Motor neuron (in vitro differentiated cells): ENCODE measurements at regions not wholly inside any gene's neighbourhood (a gene's known extent, or its start where the extent isn't known, plus 50 kb on each side); places are given as distances from the start of the nearest gene placed in this dataset.

Experiments
- ATAC-seq, 8 experiments: fragments of 200-7000 bp; cut with Tn5 transposase; replicated peaks in 6 of 8; 2 replicates each; pipeline ENCODE4 v1.8.0; 2021; ENCODE audit warnings: mild to moderate bottlenecking in 8 of 8, moderate library complexity in 8 of 8
- H3K27ac ChIP-seq, 2 donors: fragments of 250-450 bp; sonication (Bioruptor Pico); 2 replicates each; pipeline ENCODE4 v1.9.0; 2021; ENCODE audit warnings: antibody characterized with exemption in 2 of 2, mild to moderate bottlenecking in 2 of 2, moderate library complexity in 1 of 2
- H3K4me1 ChIP-seq, 2 donors: fragments of 250-450 bp; sonication (Bioruptor Pico); replicated peaks in 1 of 2; 2 replicates each; pipeline ENCODE4 v1.6.1; 2021; ENCODE audit warnings: antibody characterized with exemption in 2 of 2, mild to moderate bottlenecking in 2 of 2, moderate library complexity in 1 of 2
- H3K4me3 ChIP-seq, 5 donors: fragments of 250-450 bp; sonication (Bioruptor Pico); 2 replicates each; pipeline ENCODE4 v1.9.0; 2021; ENCODE audit warnings: antibody characterized with exemption in 5 of 5, mild to moderate bottlenecking in 5 of 5, moderate library complexity in 4 of 5
- WGBS, 10 experiments: fragments of 450-650 bp; shearing (Covaris generic); methylation state at CpG; one replicate each; pipeline ENCODE4 v1.0.0; 2022; 5-methylcytosine and 5-hydroxymethylcytosine counted together
- in situ Hi-C, 9 experiments: fragments of 400-800 bp; cut with MboI; loops; one replicate each; pipeline ENCODE4 v1.15.0; 2021; ENCODE audit warnings: low sequenced_read_pairs in 9 of 9, low pct_unique_long_range_greater_than_20kb in 2 of 9; ENCODE audit not compliant: unreplicated experiment in 9 of 9

GRCh38 chr12:115708801-115709200 is 568.7 kb downstream of the MED13L start:
- Histone ChIP-seq H3K27ac (no peak overlapping the region), H3K4me3 (no peak overlapping the region), H3K4me1 (no peaks in the 10 kb centered on the region)
- ATAC-seq, result no peak
- 50 to 100% (median 74%) methylated on average over 1 to 2 of the region's 2 CpGs; no CpG with 5 or more reads in 4 of the 10 experiments for WGBS, 10 experiments
- in situ Hi-C loops, result no loop called here

DNA sequence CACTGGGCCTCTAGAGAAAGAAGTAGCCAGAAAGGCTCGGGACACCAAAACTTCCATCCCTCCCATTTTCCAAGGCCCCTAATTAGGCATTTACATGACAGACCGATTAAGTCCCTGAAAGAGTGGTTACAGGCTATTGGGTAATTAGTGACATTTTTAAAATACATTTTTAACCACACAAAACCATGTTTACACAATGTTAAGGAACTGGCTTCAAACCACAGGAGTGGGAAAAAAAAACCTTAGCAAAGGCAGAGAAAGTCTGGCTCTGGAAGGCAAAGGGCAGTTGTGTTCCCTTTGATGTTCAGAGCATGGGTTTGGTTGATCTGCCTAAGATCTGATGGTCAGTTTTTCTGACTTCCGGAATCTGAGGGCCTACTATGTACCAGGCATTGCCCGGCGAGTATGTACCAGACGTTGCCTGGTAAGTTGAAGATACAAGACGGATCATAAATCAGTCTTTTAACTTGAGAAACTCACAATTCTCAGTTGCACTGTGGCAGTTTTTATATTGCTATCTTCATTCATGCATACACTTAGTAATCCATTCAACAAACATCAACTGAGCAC is 576.5 kb downstream of the MED13L start:
- in situ Hi-C loops, result no loop called here
- H3K4me3 ChIP-seq, result no peak overlapping the region
- peaks cover 0 to 8% of the 10 kb centered on the region in 2 donors for H3K4me1 ChIP-seq
- no peak overlapping the region for H3K27ac ChIP-seq
- no peak for ATAC-seq
- 0 to 79% (median 62%) methylated on average over 4 to 7 of the region's 7 CpGs; no CpG with 5 or more reads in 2 of the 10 experiments for WGBS, 10 experiments

DNA sequence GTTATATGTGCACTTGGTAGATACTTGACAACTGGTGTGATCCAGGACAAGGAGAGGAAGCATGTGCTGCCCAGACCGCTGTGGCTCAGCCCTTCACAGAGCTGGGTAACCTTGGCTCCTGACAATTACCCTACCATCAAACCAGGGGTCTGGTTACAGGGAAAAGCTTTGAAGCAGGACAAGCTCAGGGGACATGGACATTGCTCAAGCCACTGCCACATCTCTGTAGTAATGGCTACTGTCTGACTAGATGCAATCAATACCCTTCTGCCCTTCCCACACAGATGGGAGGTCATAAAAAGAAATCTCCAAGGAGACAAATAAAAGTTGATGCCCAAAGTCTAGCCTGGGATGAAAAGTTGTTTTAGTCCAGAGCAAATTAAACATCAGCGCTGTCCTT is 577.4 kb downstream of the MED13L start:
- in situ Hi-C loops, result no loop called here
- peaks cover 0 to 8% of the 10 kb centered on the region in 2 donors for H3K4me1 ChIP-seq
- no peak overlapping the region for H3K27ac ChIP-seq
- 44 to 100% (median 90%) methylated on average over 1 to 2 of the region's 2 CpGs; no CpG with 5 or more reads in 2 of the 10 experiments for WGBS, 10 experiments
- no peak overlapping the region for H3K4me3 ChIP-seq
- no peak for ATAC-seq

GRCh38 chr12:115698257-115698656 is 579.2 kb downstream of the MED13L start:
- H3K27ac ChIP-seq, result no peak overlapping the region
- 30 to 100% (median 84%) methylated on average over 1 to 3 of the region's 3 CpGs; no CpG with 5 or more reads in 2 of the 10 experiments for WGBS, 10 experiments
- no peak for ATAC-seq
- peaks cover 0 to 8% of the 10 kb centered on the region in 2 donors for H3K4me1 ChIP-seq
- H3K4me3 ChIP-seq, result no peak overlapping the region
- in situ Hi-C loops, result no loop called here

- in situ Hi-C loops, result no loop called here
- WGBS, 10 experiments, result 0 to 40% (median 24%) methylated on average over 1 to 5 of the region's 5 CpGs
- Histone ChIP-seq H3K4me1 (peaks cover 0 to 8% of the 10 kb centered on the region in 2 donors), H3K4me3 (no peak overlapping the region), H3K27ac (no peak overlapping the region)
- ATAC-seq, result peak in 4 of 8 experiments; percentile 30 to 76 (median 69)
Observed at GRCh38 chr12:115697340-115697739, 580.2 kb downstream of the MED13L start.

DNA sequence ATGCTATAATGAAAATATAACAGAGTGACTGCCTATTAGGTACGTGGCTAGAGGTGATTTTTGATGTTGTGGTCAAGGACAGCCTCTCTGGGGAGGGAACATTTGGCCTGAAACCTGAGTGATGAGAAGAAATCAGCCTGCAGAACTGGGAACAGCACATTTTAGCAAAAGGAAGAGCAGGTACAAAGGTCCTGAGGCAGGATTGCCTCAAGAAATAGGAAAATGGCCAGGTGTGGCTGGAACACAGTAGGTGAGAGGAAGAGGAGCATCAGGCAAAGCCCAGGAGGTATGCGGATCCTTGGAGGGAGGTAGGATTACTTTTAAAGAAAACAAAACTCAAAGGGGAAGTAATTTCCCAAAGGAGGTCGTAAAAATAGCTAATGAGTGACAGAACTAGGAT is 582.9 kb downstream of the MED13L start:
- WGBS, 10 experiments, result 10 to 83% (median 70%) methylated on average over 1 to 3 of the region's 3 CpGs; no CpG with 5 or more reads in 2 of the 10 experiments

GRCh38 chr12:115693970-115694369 is 583.5 kb downstream of the MED13L start:
- Histone ChIP-seq H3K27ac (no peak overlapping the region), H3K4me3 (no peak overlapping the region), H3K4me1 (peaks cover 0 to 8% of the 10 kb centered on the region in 2 donors)
- in situ Hi-C loops, result no loop called here
- ATAC-seq, result no peak

More for the DNA sequence above, 582.9 kb downstream of the MED13L start:
- ATAC-seq, result no peak
- H3K4me3 ChIP-seq, result no peak overlapping the region
- in situ Hi-C loops, result no loop called here
- H3K27ac ChIP-seq, result no peak overlapping the region
- peaks cover 0 to 8% of the 10 kb centered on the region in 2 donors for H3K4me1 ChIP-seq

DNA sequence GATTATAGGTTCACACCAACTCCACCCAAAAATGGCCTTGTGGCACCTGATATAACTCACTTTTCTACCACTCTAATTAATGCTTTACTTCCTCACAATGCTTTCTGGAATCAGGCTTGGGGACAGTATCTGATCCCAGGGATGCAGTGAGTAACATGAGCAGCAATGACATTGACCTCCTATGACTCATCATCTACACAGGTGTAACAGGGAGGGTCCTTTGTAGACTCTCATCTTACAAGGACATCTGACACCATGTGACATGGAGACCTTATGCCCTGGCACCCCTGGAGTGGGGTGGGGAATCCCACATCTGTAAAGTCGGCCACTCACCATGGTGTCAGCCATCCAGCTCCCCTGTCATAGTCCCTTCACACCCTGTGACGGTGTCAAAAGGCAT is 586.4 kb downstream of the MED13L start:
- WGBS, 10 experiments, result 80 to 84% methylated on average over 2 of the region's 2 CpGs; no CpG with 5 or more reads in 8 of the 10 experiments
- H3K4me3 ChIP-seq, result no peak overlapping the region
- peaks cover 11% of the 10 kb centered on the region in 2 donors for H3K4me1 ChIP-seq
- no peak for ATAC-seq
- in situ Hi-C loops, result no loop called here
- no peak overlapping the region for H3K27ac ChIP-seq

DNA sequence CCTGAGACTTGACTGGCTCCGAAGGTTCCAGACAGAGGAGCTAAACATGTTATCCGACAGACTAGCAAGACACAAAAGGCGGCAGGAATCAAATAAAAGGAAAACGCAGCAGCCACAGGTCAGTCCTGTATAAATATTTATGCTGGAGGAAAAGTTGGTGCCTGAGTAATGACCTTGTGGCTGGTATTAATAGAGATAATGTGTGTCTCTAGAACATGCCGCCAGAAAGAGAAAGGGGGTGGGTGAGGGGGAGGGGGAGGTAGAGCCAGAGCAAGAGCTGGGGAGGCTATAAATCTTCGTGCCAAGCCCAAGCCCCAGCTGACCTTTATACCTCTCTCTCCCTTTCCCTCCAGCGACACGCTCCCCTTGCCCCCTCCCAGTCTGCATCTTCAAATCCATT is 590.4 kb downstream of the MED13L start:
- WGBS, 10 experiments, result 20% methylated on average over 1 of the region's 8 CpGs; no CpG with 5 or more reads in 9 of the 10 experiments
- Histone ChIP-seq H3K27ac (no peak overlapping the region), H3K4me3 (no peak overlapping the region), H3K4me1 (peaks cover 11% of the 10 kb centered on the region in 2 donors)
- in situ Hi-C loops, result no loop called here
- peak in 5 of 8 experiments; percentile 40 to 92 (median 85) for ATAC-seq

DNA sequence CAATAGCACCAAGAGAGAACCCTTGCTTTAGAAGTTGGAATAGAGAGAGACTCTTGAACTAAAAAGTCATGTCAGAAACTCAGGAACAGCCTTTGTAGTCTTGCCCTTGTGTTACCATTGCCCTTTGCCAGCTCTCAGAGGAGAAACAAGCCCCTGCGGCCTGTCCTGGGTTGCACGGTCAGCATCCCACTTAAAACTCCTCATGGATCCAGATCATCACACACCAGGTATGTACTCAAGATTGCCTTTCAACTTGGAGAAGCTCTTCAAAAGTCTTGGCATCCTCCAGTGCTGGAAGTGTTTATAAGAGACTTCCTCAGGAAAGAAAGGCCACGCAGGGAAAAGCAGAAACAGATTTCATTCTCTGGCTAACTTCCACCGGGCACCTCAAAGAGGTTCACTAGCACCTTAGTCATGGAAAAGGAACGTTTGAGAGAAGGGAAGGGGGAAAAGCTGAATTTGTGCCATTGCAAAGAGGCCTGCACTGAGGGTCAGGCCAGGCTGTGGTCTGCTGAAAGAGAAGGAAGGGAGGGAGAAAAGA is 594.2 kb downstream of the MED13L start:
- peaks cover 11% of the 10 kb centered on the region in 2 donors for H3K4me1 ChIP-seq
- WGBS, 10 experiments, result 28 to 76% (median 53%) methylated on average over 1 to 5 of the region's 5 CpGs
- ATAC-seq, result no peak
- in situ Hi-C loops, result no loop called here
- H3K4me3 ChIP-seq, result no peak overlapping the region
- H3K27ac ChIP-seq, result no peak overlapping the region

DNA sequence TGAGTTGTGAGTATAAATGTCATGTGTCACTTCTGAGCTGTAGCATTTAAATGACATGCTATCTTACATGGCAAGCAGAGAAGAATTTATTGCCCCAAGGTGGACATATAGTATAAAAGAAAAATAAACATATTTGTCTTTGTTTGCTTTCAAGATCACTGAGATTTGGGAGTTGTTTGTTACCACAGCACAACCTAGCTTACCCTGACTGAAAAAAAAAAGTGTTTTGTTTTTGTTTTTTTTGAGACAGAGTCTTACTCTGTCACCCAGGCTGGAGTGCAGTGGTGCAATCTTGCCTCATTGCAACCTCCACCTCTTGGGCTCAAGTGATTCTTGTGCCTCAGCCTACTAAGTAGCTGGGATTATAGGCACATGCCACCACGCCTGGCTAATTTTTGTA is 596.5 kb downstream of the MED13L start:
- WGBS, 10 experiments, result 0 to 80% (median 76%) methylated on average over 1 of the region's 1 CpG; no CpG with 5 or more reads in 4 of the 10 experiments
- Histone ChIP-seq H3K27ac (no peak overlapping the region), H3K4me3 (no peak overlapping the region), H3K4me1 (no peaks in the 10 kb centered on the region)
- in situ Hi-C loops, result no loop called here
- no peak for ATAC-seq

DNA sequence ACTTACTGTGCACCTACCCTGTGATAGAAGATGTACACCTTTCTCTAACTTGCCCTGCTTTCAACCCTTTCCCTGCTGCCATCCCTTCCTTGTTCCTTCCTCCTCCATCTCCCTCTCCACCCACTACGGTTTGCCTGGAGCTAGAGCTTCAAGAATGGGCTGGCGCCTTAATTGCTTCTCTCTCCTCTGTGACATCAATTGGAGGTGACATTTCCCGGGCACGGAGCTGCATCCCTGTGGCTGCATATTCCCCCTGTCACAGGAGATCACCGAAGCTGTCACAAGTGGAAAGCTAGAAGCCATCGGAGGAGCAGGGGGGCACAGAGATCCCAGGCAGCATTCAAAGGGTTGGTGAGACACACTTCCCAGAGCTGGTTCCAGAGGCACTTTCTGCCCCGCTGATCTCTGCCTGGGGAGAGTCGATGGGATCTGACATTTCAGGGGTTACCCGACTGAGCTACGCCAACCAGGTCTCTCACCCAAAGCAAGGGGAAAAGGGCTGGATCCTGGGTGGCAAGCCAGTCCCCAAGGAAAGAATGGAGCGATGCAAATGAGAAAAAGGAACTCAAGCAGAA is 604.9 kb downstream of the MED13L start:
- in situ Hi-C loops, result no loop called here
- ATAC-seq, result no peak
- WGBS, 10 experiments, result 62 to 100% (median 93%) methylated on average over 1 to 8 of the region's 11 CpGs
- Histone ChIP-seq H3K4me1 (no peaks in the 10 kb centered on the region), H3K4me3 (no peak overlapping the region), H3K27ac (no peak overlapping the region)

DNA sequence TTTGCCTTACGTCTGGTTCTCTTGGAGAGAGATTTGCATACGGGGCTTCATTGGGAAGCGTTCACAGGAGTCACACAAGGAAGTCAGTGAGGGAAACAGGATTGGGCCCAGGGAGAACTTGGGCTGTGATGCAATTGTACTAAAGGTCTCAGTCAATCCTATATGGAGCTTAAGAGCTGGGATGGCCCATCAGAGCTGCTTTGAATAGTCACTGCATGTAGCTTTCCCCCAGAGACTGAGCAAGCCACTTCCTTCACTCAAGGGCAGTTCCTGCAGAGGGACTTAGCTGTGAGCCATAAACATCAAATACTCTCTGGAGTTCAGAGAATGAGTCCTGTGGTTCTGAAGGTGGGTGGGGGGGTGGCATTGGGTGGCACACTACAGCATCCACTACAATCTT is 605.4 kb downstream of the MED13L start:
- ATAC-seq, result no peak
- no peak overlapping the region for H3K27ac ChIP-seq
- no peaks in the 10 kb centered on the region for H3K4me1 ChIP-seq
- WGBS, 10 experiments, result 0 to 100% (median 52%) methylated on average over 1 to 3 of the region's 3 CpGs; no CpG with 5 or more reads in 5 of the 10 experiments
- in situ Hi-C loops, result no loop called here
- H3K4me3 ChIP-seq, result no peak overlapping the region

- 0 to 90% (median 63%) methylated on average over 1 to 5 of the region's 5 CpGs; no CpG with 5 or more reads in 1 of the 10 experiments for WGBS, 10 experiments
- no peak for ATAC-seq
- Histone ChIP-seq H3K4me1 (no peaks in the 10 kb centered on the region), H3K4me3 (no peak overlapping the region), H3K27ac (no peak overlapping the region)
- in situ Hi-C loops, result no loop called here
Observed at GRCh38 chr12:115670869-115671268, 606.6 kb downstream of the MED13L start.
